CD4-positive, alpha-beta T cell treated with Interleukin-2 at 100 ng/mL for 4 hours (primary cell): ENCODE measurements at regions not wholly inside any gene's neighbourhood (a gene's known extent, or its start where the extent isn't known, plus 50 kb on each side); places are given as distances from the start of the nearest gene placed in this dataset.

ENCODE experiments used
- DNase-seq: peaks from one replicate; pipeline ENCODE4 v3.0.0-alpha.2; 2020; ENCODE audit warnings: low spot score

GRCh38 chr2:103810875-103811274, 1043.0 kb upstream of the POU3F3 start:
- DNase-seq = no peak

GRCh38 chr2:103814016-103814415, 1039.9 kb upstream of the POU3F3 start:
- no peak for DNase-seq

GRCh38 chr2:103815731-103816130, 1038.2 kb upstream of the POU3F3 start:
- no peak for DNase-seq

- no peak for DNase-seq
These were observed 1036.2 kb upstream of the POU3F3 start for GRCh38 chr2:103817746-103818145.

DNA sequence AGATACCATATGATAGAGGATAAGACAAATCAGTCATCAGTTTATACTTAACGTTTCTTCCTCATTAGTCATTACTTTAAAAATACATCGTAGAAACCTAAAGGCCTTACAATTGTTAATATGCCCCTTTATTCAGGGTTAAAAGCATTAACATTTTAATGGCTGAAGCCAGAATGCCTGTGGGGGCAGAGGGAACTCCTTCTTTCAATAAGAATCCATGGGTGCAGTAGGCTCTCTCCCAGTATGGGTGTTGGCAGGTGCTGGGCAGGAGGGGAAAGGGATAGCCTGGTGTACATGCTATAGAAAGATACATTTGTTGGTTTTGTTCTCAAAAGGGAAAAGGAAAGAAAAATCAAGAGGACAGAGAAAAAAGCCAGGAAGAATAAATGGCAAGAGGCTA, 1035.7 kb upstream of the POU3F3 start:
- DNase-seq = no peak

- DNase-seq = no peak
These were observed 1034.3 kb upstream of the POU3F3 start for GRCh38 chr2:103819599-103819998.

DNA sequence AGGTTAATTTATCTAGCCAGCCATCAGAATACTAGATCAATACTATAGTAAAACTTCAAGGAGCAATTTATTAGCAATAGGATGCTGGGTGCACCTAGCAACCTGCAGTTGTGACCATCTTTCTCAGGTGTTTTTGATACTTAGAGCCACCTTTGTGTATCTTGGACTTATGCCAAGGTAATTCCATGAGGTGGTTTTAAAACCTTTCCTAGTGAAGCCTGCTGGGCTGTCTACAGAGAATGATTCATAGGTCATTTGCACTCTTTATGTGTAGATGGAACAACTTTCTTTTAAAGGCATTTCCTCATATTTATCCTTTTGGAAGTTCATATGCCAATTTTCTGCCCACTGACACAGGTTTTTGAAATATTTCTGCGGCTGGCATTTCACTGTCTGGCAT, 1030.1 kb upstream of the POU3F3 start:
- no peak for DNase-seq

DNA sequence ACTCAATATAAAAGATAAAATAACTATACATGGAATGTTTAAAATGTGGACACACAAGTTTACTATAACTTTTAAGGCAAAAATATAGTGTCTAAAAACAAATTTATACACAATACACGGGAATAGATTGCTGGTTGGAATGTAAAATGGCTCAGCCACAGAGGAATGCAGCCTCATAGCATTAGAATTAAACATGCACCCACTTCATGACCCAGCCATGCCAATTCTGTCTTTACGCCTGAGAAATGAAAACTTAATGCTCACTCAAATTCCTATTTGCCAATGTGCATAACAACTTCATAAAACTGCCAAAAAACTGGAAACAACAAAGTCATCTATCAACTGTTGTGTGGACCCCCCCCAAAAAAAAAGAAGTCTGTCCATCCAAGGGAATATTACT, 1006.6 kb upstream of the POU3F3 start:
- DNase-seq = no peak

GRCh38 chr2:103859238-103859637, 994.7 kb upstream of the POU3F3 start:
- no peak for DNase-seq

DNA sequence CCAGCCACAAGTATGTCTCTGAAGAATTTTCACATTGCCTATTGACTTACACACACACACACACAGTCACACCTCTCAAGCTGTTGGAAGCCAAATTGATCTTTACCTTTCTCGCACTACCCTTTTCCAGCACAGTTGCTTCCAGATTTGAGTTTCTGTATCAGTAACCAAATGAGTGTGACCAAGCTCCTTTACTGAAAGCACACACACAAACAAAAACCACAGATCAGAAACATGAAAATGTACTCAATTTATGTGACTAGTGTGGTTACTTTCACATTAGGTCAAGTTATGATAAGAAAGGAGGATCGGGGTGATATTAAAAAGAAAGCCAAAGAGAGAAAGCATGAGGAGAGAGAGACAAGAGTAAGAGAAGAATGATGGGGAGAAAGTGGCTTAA, 993.9 kb upstream of the POU3F3 start:
- no peak for DNase-seq

GRCh38 chr2:103868396-103868795, 985.5 kb upstream of the POU3F3 start:
- no peak for DNase-seq

DNA sequence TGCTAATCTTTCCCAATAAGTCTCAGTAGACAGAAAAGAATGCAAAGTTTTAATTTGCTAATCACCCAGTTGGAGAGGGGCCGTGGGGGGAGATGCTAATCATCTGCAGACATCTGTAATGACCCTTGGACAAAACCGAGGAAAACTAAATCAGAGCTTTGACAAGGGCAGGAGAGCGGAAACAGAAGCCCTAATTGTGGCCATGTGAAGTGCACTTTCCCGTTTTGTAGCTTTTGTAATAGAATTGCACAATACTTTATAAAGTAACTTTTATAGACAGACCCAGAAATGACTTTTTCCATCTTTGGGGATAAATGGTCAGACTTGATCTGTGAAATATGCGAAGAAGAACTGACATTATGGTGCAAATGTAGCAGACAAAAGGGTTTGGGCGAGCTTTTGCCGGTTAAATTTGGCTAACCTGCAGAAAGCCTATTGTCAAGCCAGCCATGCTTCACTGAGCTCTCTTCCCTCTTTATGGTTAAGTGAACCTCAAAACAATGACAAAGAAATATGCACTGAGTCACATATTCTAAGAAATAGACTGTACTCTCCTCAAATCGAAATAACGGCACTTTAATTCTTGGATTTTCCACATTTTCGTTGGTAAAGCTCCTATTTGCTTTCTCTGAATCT, 980.1 kb upstream of the POU3F3 start:
- DNase-seq = no peak

- no peak for DNase-seq
These were observed 978.8 kb upstream of the POU3F3 start for GRCh38 chr2:103875131-103875530.

DNA sequence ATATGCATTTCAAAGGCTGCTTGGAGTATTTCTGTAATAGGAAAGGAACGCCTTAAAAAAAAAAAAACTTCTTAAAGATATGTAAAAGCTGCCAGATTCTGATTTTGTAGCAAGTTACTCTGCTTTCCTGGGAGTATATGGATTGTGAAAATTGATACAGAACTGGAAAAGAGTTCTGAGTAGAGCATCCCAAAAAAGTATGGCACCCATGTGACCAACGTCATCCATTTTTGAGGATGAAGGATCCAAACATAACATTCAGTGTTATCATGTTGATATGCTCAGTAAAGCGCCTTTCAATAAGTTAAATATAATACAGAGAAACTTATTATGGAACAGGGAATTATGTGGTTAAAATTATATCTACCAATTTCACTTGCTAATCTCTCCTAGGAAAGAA, 978.4 kb upstream of the POU3F3 start:
- no peak for DNase-seq

- no peak for DNase-seq
These were observed 977.3 kb upstream of the POU3F3 start for GRCh38 chr2:103876611-103877010.

- DNase-seq = no peak
These were observed 974.8 kb upstream of the POU3F3 start for GRCh38 chr2:103879101-103879500.

- DNase-seq = no peak
These were observed 973.7 kb upstream of the POU3F3 start for GRCh38 chr2:103880081-103880834.

DNA sequence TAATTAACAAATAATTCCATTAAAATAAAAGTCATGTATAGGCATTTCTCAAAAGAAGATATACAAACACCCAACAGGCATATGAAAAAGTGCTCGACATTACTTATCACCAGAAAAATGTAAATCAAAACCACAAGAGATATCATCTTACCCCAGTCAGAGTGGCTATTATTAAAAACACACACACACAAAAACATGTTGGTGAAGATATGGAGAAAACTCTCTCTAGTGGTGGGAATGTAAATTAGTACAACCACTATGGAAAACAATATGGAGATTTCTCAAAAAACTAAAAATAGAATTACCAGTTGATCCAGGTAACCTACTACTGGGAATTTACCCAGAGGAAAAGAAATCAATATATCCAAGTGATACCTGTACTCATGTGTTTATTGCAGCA, 966.3 kb upstream of the POU3F3 start:
- DNase-seq = no peak

GRCh38 chr2:103896182-103896581, 957.7 kb upstream of the POU3F3 start:
- no peak for DNase-seq

DNA sequence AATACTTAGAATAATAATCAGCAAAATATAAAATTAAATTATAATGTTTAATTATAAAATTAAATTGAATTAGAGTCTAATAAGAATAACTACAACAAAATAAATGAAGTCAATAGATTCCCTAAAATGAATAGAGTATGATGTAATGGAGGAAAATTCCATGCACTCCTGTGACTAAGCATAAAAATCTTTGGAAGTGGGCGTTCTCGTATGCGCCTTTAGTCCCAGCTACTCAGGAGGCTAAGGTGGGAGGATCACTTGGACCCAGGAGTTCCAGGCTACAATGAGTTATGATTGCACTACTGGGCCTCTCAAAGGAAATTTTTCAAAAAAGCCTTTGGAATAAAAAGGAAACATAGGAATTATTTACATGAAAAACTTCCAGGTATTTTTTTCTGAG, 955.4 kb upstream of the POU3F3 start:
- no peak for DNase-seq

GRCh38 chr2:103902347-103902746, 951.6 kb upstream of the POU3F3 start:
- DNase-seq = no peak

- no peak for DNase-seq
These were observed 932.8 kb upstream of the POU3F3 start for GRCh38 chr2:103921161-103921560.

DNA sequence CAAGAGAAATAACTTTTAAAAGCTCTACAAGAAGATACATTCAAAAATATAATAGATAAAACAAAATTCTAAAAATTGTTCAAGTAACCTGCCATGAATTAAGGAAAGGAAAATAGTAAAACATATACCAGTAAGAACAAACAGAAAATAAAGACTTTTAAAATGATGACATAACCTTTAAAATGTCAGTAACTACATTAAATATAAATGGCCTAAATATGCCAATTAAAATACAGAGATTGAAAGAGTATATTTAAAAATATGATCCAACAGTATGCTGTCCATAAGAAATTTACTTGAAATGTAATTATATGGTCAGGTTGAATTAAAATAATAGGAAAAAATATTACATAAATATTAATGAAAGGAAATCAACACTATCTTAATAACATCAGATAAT, 911.7 kb upstream of the POU3F3 start:
- DNase-seq = no peak

DNA sequence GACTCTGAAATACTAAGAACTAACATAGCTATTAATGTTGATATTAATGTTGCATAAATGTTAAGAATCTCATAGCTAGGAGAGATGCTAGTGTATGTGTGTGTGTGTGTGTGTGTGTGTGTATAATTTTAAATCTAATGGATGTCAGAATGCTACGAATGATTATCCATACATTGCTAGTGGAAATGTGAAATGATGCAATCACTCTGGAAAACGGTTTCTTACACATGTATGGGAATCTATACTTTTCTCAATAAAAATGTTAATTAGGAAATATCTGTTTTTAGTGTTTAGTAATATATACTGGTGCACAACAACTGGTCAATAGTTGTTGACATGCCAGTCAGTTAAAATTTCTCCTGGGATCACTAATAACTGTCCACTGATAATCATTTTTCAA, 908.8 kb upstream of the POU3F3 start:
- no peak for DNase-seq
